H1 (cell line): ENCODE measurements at regions not wholly inside any gene's neighbourhood (a gene's known extent, or its start where the extent isn't known, plus 50 kb on each side); places are given as distances from the start of the nearest gene placed in this dataset.
A peak's percentile ranks its signal among the peaks of the same experiment; 100 is the strongest.

Experiments used
- CTCF ChIA-PET: fragments of 300-600 bp; sonication (Branson Sonifier 250); formaldehyde crosslinking; loops from one replicate; lab custom pipeline; 2021; ENCODE audit not compliant: partially characterized antibody; lab: Charles Lee
- POLR2A ChIA-PET: fragments of 300-600 bp; sonication (Branson Sonifier 250); formaldehyde crosslinking; loops from one replicate; lab custom pipeline; 2021; ENCODE audit warnings: inconsistent platforms; ENCODE audit not compliant: partially characterized antibody; lab: Charles Lee
- DNase-seq, 2 experiments: peaks; one replicate each; pipeline versions ENCODE4 v3.0.0 to v3.0.0-alpha.2; 2010 to 2022; ENCODE audit warnings: low spot score in 2 of 2, low read depth in 1 of 2, mixed read lengths in 1 of 2
- FAIRE-seq: peaks from 2 replicates; lab custom pipeline; 2011; peaks lifted over from hg19 to GRCh38; lab: Jason Lieb, UNC
- H2AFZ ChIP-seq: 2 replicates; pipeline ENCODE4 v1.8.1; 2012; ENCODE audit warnings: low read length, inconsistent platforms
- H2AK5ac ChIP-seq: 2 replicates; pipeline ENCODE4 v1.6.1; 2013; ENCODE audit warnings: low read depth, low read length
- H2BK120ac ChIP-seq: replicated peaks from 2 replicates; pipeline ENCODE3; 2013; ENCODE audit warnings: low read depth, low read length, inconsistent platforms
- H2BK12ac ChIP-seq: 2 replicates; pipeline ENCODE4 v1.6.1; 2013; ENCODE audit warnings: low read depth, low read length
- H2BK15ac ChIP-seq: 2 replicates; pipeline ENCODE4 v1.6.1; 2013; ENCODE audit warnings: low read length
- H2BK20ac ChIP-seq: 2 replicates; pipeline ENCODE4 v1.6.1; 2013; ENCODE audit warnings: low read length
- H2BK5ac ChIP-seq: 2 replicates; pipeline ENCODE4 v1.6.1; 2013; ENCODE audit warnings: low read depth, low read length
- H3K14ac ChIP-seq: 2 replicates; pipeline ENCODE4 v1.6.1; 2013; ENCODE audit warnings: inconsistent platforms; ENCODE audit not compliant: insufficient read length
- H3K18ac ChIP-seq: 2 replicates; pipeline ENCODE4 v1.6.1; 2013; ENCODE audit warnings: low read length; ENCODE audit errors: extremely low read depth
- H3K23ac ChIP-seq: 2 replicates; pipeline ENCODE4 v1.6.1; 2013; ENCODE audit warnings: inconsistent platforms; ENCODE audit not compliant: insufficient read length
- H3K23me2 ChIP-seq: 2 replicates; pipeline ENCODE4 v1.6.1; 2013; ENCODE audit warnings: low read depth, low read length
- H3K27ac ChIP-seq: 2 replicates; pipeline ENCODE4 v1.6.1; 2011; ENCODE audit warnings: low read depth, low read length, inconsistent platforms
- H3K27me3 ChIP-seq, 4 experiments: replicated peaks in 1 of 4; 1 replicate in 1 of 4; 2 replicates in 3 of 4; pipeline versions ENCODE4 v1.6.1 to v1.8.1; 2011 to 2013; ENCODE audit warnings: low read length in 3 of 4, mild to moderate bottlenecking in 3 of 4, inconsistent platforms in 2 of 4, mixed read lengths in 2 of 4, moderate library complexity in 1 of 4; ENCODE audit not compliant: control insufficient read depth in 3 of 4, insufficient read depth in 3 of 4; ENCODE audit errors: extremely low read depth in 1 of 4
- H3K36me3 ChIP-seq, 4 experiments: 2 replicates each; pipeline versions ENCODE4 v1.6.1 to v1.8.1; 2011 to 2013; ENCODE audit warnings: mild to moderate bottlenecking in 4 of 4, low read length in 3 of 4, moderate library complexity in 2 of 4, control low read depth in 1 of 4, inconsistent platforms in 1 of 4; ENCODE audit not compliant: insufficient read depth in 4 of 4, control insufficient read depth in 2 of 4
- H3K4ac ChIP-seq: replicated peaks from 2 replicates; pipeline ENCODE3; 2013; ENCODE audit warnings: low read length, low read depth, mixed read lengths, inconsistent platforms; ENCODE audit not compliant: insufficient read length
- H3K4me1 ChIP-seq, 4 experiments: replicated peaks in 1 of 4; 1 replicate in 1 of 4; 2 replicates in 3 of 4; pipeline versions ENCODE4 v1.6.1 to v1.8.1; 2011 to 2013; ENCODE audit warnings: low read length in 3 of 4, inconsistent platforms in 2 of 4, mixed read lengths in 1 of 4; ENCODE audit not compliant: insufficient read depth in 4 of 4, control insufficient read depth in 3 of 4
- H3K4me2 ChIP-seq, 2 experiments: 2 replicates each; pipeline versions ENCODE4 v1.6.1 to v1.8.1; 2011 to 2013; ENCODE audit warnings: low read depth in 2 of 2, low read length in 2 of 2, control low read depth in 1 of 2, inconsistent platforms in 1 of 2, mild to moderate bottlenecking in 1 of 2; ENCODE audit not compliant: insufficient read depth in 1 of 2
- H3K4me3 ChIP-seq, 4 experiments: fragments of 200-600, 300-600 bp in 1 of 4; sonication (generic), shearing (Covaris generic), sonication (Bioruptor Twin) in 1 of 4; 2 replicates each; pipeline versions ENCODE4 v1.5.1 to v1.8.1; 2011 to 2016; ENCODE audit warnings: low read length in 4 of 4, low read depth in 3 of 4, control low read depth in 2 of 4, inconsistent platforms in 2 of 4, mild to moderate bottlenecking in 2 of 4, mixed read lengths in 1 of 4, moderate library complexity in 1 of 4; ENCODE audit not compliant: insufficient read depth in 2 of 4; ENCODE audit errors: extremely low read depth in 1 of 4
- H3K56ac ChIP-seq: replicated peaks from 2 replicates; pipeline ENCODE3; 2013; ENCODE audit warnings: low read depth, mild to moderate bottlenecking, mixed read lengths, low read length, inconsistent platforms; ENCODE audit not compliant: insufficient read length
- H3K79me1 ChIP-seq: 2 replicates; pipeline ENCODE4 v1.6.1; 2013; ENCODE audit warnings: low read depth, low read length, control low read depth
- H3K79me2 ChIP-seq, 2 experiments: 2 replicates each; pipeline versions ENCODE4 v1.6.1 to v1.8.1; 2012 to 2013; ENCODE audit warnings: low read length in 2 of 2, mild to moderate bottlenecking in 2 of 2, inconsistent platforms in 1 of 2; ENCODE audit not compliant: insufficient read depth in 2 of 2, control insufficient read depth in 1 of 2
- H3K9ac ChIP-seq, 4 experiments: replicated peaks in 1 of 4; 1 replicate in 1 of 4; 2 replicates in 3 of 4; pipeline versions ENCODE4 v1.6.1 to v1.8.1; 2011 to 2013; ENCODE audit warnings: low read depth in 3 of 4, low read length in 3 of 4, control low read depth in 2 of 4, mild to moderate bottlenecking in 2 of 4, moderate library complexity in 2 of 4, inconsistent platforms in 1 of 4; ENCODE audit errors: extremely low read depth in 1 of 4
- H3K9me3 ChIP-seq, 2 experiments: 2 replicates each; pipeline versions ENCODE4 v1.6.1 to v1.8.1; 2012 to 2013; ENCODE audit warnings: mild to moderate bottlenecking in 2 of 2, moderate library complexity in 2 of 2, control low read depth in 1 of 2, inconsistent platforms in 1 of 2, low read depth in 1 of 2, low read length in 1 of 2, mixed read lengths in 1 of 2; ENCODE audit not compliant: insufficient read depth in 2 of 2
- H4K20me1 ChIP-seq, 2 experiments: replicated peaks in 1 of 2; 2 replicates each; pipeline versions ENCODE3 to v1.8.1; 2011 to 2013; ENCODE audit warnings: inconsistent platforms in 2 of 2, low read length in 2 of 2, mild to moderate bottlenecking in 1 of 2; ENCODE audit not compliant: insufficient read depth in 2 of 2, control insufficient read depth in 1 of 2
- H4K5ac ChIP-seq: 2 replicates; pipeline ENCODE4 v1.6.1; 2013; ENCODE audit warnings: low read length, low read depth, mixed read lengths, inconsistent platforms; ENCODE audit not compliant: insufficient read length
- H4K8ac ChIP-seq: 2 replicates; pipeline ENCODE4 v1.8.0; 2013; ENCODE audit warnings: mild to moderate bottlenecking, moderate library complexity, low read length, inconsistent platforms; ENCODE audit not compliant: insufficient read depth; ENCODE audit errors: extremely low read depth
- H4K91ac ChIP-seq: replicated peaks from 2 replicates; pipeline ENCODE3; 2013; ENCODE audit warnings: low read length, mixed read lengths, inconsistent platforms; ENCODE audit not compliant: insufficient read length
- ASH2L ChIP-seq: fragments of 200-600, 300-600 bp; sonication (generic); IDR thresholded peaks from one replicate; pipeline ENCODE4 v1.7.1; 2017; ENCODE audit warnings: low read length
- CBX8 ChIP-seq: fragments of 300-800, 300-1000 bp; sonication (generic); IDR thresholded peaks from 2 replicates; pipeline ENCODE4 v1.7.1; 2016; ENCODE audit warnings: low read depth, low read length, borderline replicate concordance
- CHD1 ChIP-seq: IDR thresholded peaks from 2 replicates; pipeline ENCODE4 v1.6.1; 2012; ENCODE audit warnings: low read depth, low read length, improper control_type of control experiment
- CHD2 ChIP-seq: IDR thresholded peaks from 2 replicates; pipeline ENCODE4 v1.6.1; 2012; ENCODE audit warnings: low read length, improper control_type of control experiment
- HDAC2 ChIP-seq, 2 experiments: fragments of 300-600 bp in 1 of 2; sonication (generic) in 1 of 2; IDR thresholded peaks; 2 replicates each; pipeline ENCODE4 v1.6.1; 2011 to 2012; ENCODE audit warnings: low read depth in 2 of 2, low read length in 2 of 2, mild to moderate bottlenecking in 2 of 2, moderate library complexity in 2 of 2, borderline replicate concordance in 1 of 2, inconsistent platforms in 1 of 2
- JUND ChIP-seq: IDR thresholded peaks from 2 replicates; pipeline ENCODE4 v1.6.1; 2011; ENCODE audit warnings: mild to moderate bottlenecking, improper control_type of control experiment, low read length
- NRF1 ChIP-seq: IDR thresholded peaks from 2 replicates; pipeline ENCODE4 v1.6.1; 2011; ENCODE audit warnings: mild to moderate bottlenecking, low read depth, low read length, improper control_type of control experiment
- RBBP5 ChIP-seq: IDR thresholded peaks from 2 replicates; pipeline ENCODE4 v1.7.1; 2012; ENCODE audit warnings: low read depth, mild to moderate bottlenecking, inconsistent platforms, low read length, moderate library complexity, borderline replicate concordance
- RXRA ChIP-seq: IDR thresholded peaks from 2 replicates; pipeline ENCODE4 v1.6.1; 2011; ENCODE audit warnings: low read depth, mild to moderate bottlenecking, low read length, moderate library complexity; ENCODE audit not compliant: insufficient read depth
- SIRT6 ChIP-seq: IDR thresholded peaks from one replicate; pipeline ENCODE4 v1.7.1; 2012; ENCODE audit warnings: low read length, inconsistent platforms
- SRF ChIP-seq: IDR thresholded peaks from 2 replicates; pipeline ENCODE4 v1.6.1; 2011; ENCODE audit warnings: mild to moderate bottlenecking, low read depth, low read length, moderate library complexity
- TEAD4 ChIP-seq: IDR thresholded peaks from 2 replicates; pipeline ENCODE4 v1.6.1; 2012; ENCODE audit warnings: low read depth, low read length, inconsistent platforms, mixed read lengths
- YY1 ChIP-seq: IDR thresholded peaks from 2 replicates; pipeline ENCODE4 v1.6.1; 2011; ENCODE audit warnings: low read depth, mild to moderate bottlenecking, low read length
- WGBS, 2 experiments: shearing (Covaris generic) in 1 of 2; methylation state at CpG; one replicate each; pipeline versions ENCODE4 v1.1.6 to v1.1.7; 2013 to 2015; ENCODE audit warnings: low lambda C conversion rate in 2 of 2, mixed read lengths in 2 of 2, inconsistent platforms in 1 of 2, low coverage in 1 of 2, missing lambda C conversion rate in 1 of 2; ENCODE audit not compliant: insufficient replicate concordance in 2 of 2, insufficient coverage in 1 of 2, insufficient read length in 1 of 2; ENCODE audit errors: extremely low coverage in 1 of 2, missing lambda C conversion rate in 1 of 2; 5-methylcytosine and 5-hydroxymethylcytosine counted together
- TF ChIP-seq, protein P1 (sequence below): IDR thresholded peaks from 2 replicates; pipeline ENCODE4 v1.6.1; 2011; ENCODE audit warnings: low read depth, mild to moderate bottlenecking, low read length; ENCODE audit not compliant: insufficient read depth

DNA sequence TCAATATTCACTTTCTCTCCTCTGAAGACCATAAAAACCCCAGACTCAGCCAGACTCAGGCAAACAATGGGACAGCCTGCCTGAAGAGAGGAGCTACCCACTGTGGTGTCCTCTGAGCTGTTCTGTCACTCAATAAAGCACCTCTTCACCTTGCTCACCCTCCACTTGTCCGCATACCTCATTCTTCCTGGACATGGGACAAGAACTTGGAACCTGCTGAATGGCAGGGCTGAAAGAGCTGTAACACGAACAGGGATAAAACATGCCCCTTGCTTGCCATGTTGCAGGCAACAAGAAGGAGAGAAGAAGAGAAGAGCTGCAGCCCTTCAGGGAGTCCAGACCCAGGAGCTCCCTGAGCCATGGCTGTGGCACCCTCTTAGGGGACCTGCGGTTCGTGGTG is 86.8 kb upstream of the SEMA6A start:
- Histone ChIP-seq H3K79me1 (no peaks in the 10 kb centered on the region), H2BK15ac (no peak overlapping the region), H3K18ac (no peak overlapping the region), H3K56ac (no peak overlapping the region), H3K9me3 (no peaks in the 10 kb centered on the region), H4K20me1 (no peaks in the 10 kb centered on the region), H4K5ac (no peak overlapping the region), H3K4me1 (peaks cover 0 to 3% (median 0%) of the 10 kb centered on the region in 4 experiments; a peak in 1 of 7 replicates), H2BK5ac (no peak overlapping the region), H2AK5ac (no peak overlapping the region), H3K4me3 (no peak overlapping the region), H3K79me2 (no peaks in the 10 kb centered on the region), H3K36me3 (no peaks in the 10 kb centered on the region), H3K23ac (no peak overlapping the region), H4K8ac (no peak overlapping the region), H3K23me2 (no peaks in the 10 kb centered on the region), H3K27me3 (no peaks in the 10 kb centered on the region), H2BK20ac (no peak overlapping the region), H3K4ac (no peak overlapping the region), H2BK12ac (no peak overlapping the region), H4K91ac (peak overlapping the region; percentile 44), H3K4me2 (no peak overlapping the region), H3K9ac (no peak overlapping the region), H3K27ac (no peak overlapping the region), H2BK120ac (no peak overlapping the region), H3K14ac (no peak overlapping the region), H2AFZ (no peak overlapping the region)
- POLR2A ChIA-PET = no interaction called here
- 58% methylated on average over 4 of the region's 4 CpGs; no CpG with 5 or more reads in 1 of the 2 experiments for WGBS, 2 experiments
- FAIRE-seq = no peak
- CTCF ChIA-PET = interaction anchor here (0.6 kb wide), 1 partner anchor 12 kb away, joined by 3 read pairs; no protein-coding TSS in a partner anchor
- DNase-seq = no peak
- TF ChIP-seq CHD1 (no peak), CHD2 (no peak), CBX8 (no peak), JUND (no peak), RXRA (no peak), YY1 (no peak), ASH2L (no peak), RBBP5 (no peak), HDAC2 (IDR thresholded peaks at IDR 0.05; ENCODE audit: borderline replicate concordance in 1 of 2, low read depth in 2 of 2, low read length in 2 of 2) (no peak), SRF (no peak), TEAD4 (no peak), NRF1 (no peak), SIRT6 (no peak)
- TF ChIP-seq, protein P1, sequence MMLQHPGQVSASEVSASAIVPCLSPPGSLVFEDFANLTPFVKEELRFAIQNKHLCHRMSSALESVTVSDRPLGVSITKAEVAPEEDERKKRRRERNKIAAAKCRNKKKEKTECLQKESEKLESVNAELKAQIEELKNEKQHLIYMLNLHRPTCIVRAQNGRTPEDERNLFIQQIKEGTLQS = no peak
